GM12878 (cell line): ENCODE measurements at regions not wholly inside any gene's neighbourhood (a gene's known extent, or its start where the extent isn't known, plus 50 kb on each side); places are given as distances from the start of the nearest gene placed in this dataset.

ENCODE experiments used
- ATAC-seq: fragments of 200-7000 bp; cut with Tn5 transposase; 3 replicates; pipeline ENCODE4 v1.9.1; 2020; ENCODE audit warnings: mild to moderate bottlenecking, moderate library complexity
- BruUV-seq: library from RNA; stranded (reverse); fragments of 400-500 nt; replicated peaks from 2 replicates; lab custom pipeline; 2021; lab: Mats Ljungman, UMichigan
- CTCF ChIA-PET: fragments of 300-600 bp; sonication (Branson Sonifier 250); formaldehyde crosslinking; extraction: SDS; loops from one replicate; lab custom pipeline; 2021; ENCODE audit warnings: inconsistent platforms; lab: Yijun Ruan, JAX
- POLR2A ChIA-PET: fragments of 350-600 bp; formaldehyde crosslinking; extraction: SDS; loops from one replicate; lab custom pipeline; 2021; ENCODE audit warnings: inconsistent platforms; lab: Charles Lee
- RAD21 ChIA-PET: fragments of 300-600 bp; sonication (Branson Sonifier 250); formaldehyde crosslinking; loops from one replicate; lab custom pipeline; 2023; ENCODE audit warnings: antibody characterized with exemption; ENCODE audit not compliant: unreplicated experiment; lab: Charles Lee
- SMC1A ChIA-PET: fragments of 300-600 bp; sonication (Branson Sonifier 250); formaldehyde crosslinking; loops from one replicate; lab custom pipeline; 2023; ENCODE audit not compliant: unreplicated experiment, uncharacterized antibody; lab: Charles Lee
- DNase-seq: peaks from one replicate; pipeline ENCODE4 v3.0.0-alpha.2; 2011; ENCODE audit warnings: low read depth, low spot score
- FAIRE-seq: peaks from 3 replicates; lab custom pipeline; 2011; peaks lifted over from hg19 to GRCh38; lab: Jason Lieb, UNC
- H2AFZ ChIP-seq: 2 replicates; pipeline ENCODE4 v1.6.0; 2011; ENCODE audit warnings: low read depth, low read length, control low read depth; ENCODE audit not compliant: control insufficient read depth
- H3K27ac ChIP-seq: 2 replicates; pipeline ENCODE4 v1.5.1; 2011; ENCODE audit warnings: control low read depth; ENCODE audit not compliant: control insufficient read depth, insufficient read depth
- H3K27me3 ChIP-seq, 2 experiments: replicated peaks in 1 of 2; 2 replicates each; pipeline versions ENCODE4 v1.6.0 to v1.6.1; 2011; ENCODE audit warnings: low read length in 1 of 2; ENCODE audit not compliant: control insufficient read depth in 2 of 2, insufficient read depth in 2 of 2
- H3K36me3 ChIP-seq, 2 experiments: 2 replicates each; pipeline ENCODE4 v1.5.1; 2011; ENCODE audit warnings: low read length in 1 of 2; ENCODE audit not compliant: control insufficient read depth in 2 of 2, insufficient read depth in 2 of 2
- H3K4me1 ChIP-seq: 2 replicates; pipeline ENCODE4 v1.6.1; 2011; ENCODE audit warnings: mild to moderate bottlenecking, low read length, moderate library complexity, mixed read lengths; ENCODE audit not compliant: control insufficient read depth, insufficient read depth
- H3K4me2 ChIP-seq: 2 replicates; pipeline ENCODE4 v1.6.0; 2011; ENCODE audit warnings: control low read depth; ENCODE audit not compliant: control insufficient read depth, insufficient read depth
- H3K4me3 ChIP-seq: fragments of 200-600 bp; sonication (generic); 2 replicates; pipeline ENCODE4 v1.5.1; 2016
- H3K79me2 ChIP-seq: 2 replicates; pipeline ENCODE4 v1.6.0; 2011; ENCODE audit warnings: low read length; ENCODE audit not compliant: control insufficient read depth, insufficient read depth
- H3K9ac ChIP-seq: 2 replicates; pipeline ENCODE4 v1.8.0; 2011; ENCODE audit warnings: low read length, control low read depth, mixed read lengths; ENCODE audit not compliant: control insufficient read depth, insufficient read depth
- H3K9me3 ChIP-seq: replicated peaks from 3 replicates; pipeline ENCODE4 v1.5.1; 2011; ENCODE audit warnings: mild to moderate bottlenecking, low read length; ENCODE audit not compliant: control insufficient read depth, insufficient read depth
- H4K20me1 ChIP-seq: 2 replicates; pipeline ENCODE4 v1.6.0; 2011; ENCODE audit not compliant: control insufficient read depth, insufficient read depth
- BCLAF1 ChIP-seq: fragments of 450-650 bp; IDR thresholded peaks from 2 replicates; pipeline ENCODE4 v1.6.1; 2017; ENCODE audit warnings: antibody characterized with exemption, mild to moderate bottlenecking, moderate library complexity
- BRCA1 ChIP-seq: IDR thresholded peaks from 2 replicates; pipeline ENCODE4 v1.6.1; 2011; ENCODE audit warnings: low read depth, low read length, improper control_type of control experiment
- HCFC1 ChIP-seq: fragments of 150-350 bp; IDR thresholded peaks from 2 replicates; pipeline ENCODE4 v1.6.1; 2014; ENCODE audit warnings: low read length
- KAT2A ChIP-seq: conservative IDR thresholded peaks from 2 replicates; pipeline ENCODE4 v1.6.1; 2011; ENCODE audit warnings: low read depth, low read length; ENCODE audit not compliant: control insufficient read depth
- KDM1A ChIP-seq: fragments of 200-600 bp; sonication (generic); IDR thresholded peaks from 2 replicates; pipeline ENCODE4 v1.6.1; 2016; ENCODE audit warnings: borderline replicate concordance
- MXI1 ChIP-seq: fragments of 150-350 bp; IDR thresholded peaks from 2 replicates; pipeline ENCODE4 v1.6.1; 2011; ENCODE audit warnings: low read depth, mild to moderate bottlenecking, inconsistent platforms, low read length, improper control_type of control experiment
- NBN ChIP-seq: fragments of 450-650 bp; IDR thresholded peaks from 2 replicates; pipeline ENCODE4 v1.6.1; 2016
- NFYA ChIP-seq: IDR thresholded peaks from 2 replicates; pipeline ENCODE4 v1.6.1; 2011; ENCODE audit warnings: low read depth, mild to moderate bottlenecking, low read length, improper control_type of control experiment, borderline replicate concordance
- NR2F1 ChIP-seq: fragments of 450-650 bp; conservative IDR thresholded peaks from 2 replicates; pipeline ENCODE4 v1.6.1; 2017; ENCODE audit warnings: mild to moderate bottlenecking
- SUZ12 ChIP-seq: fragments of 200-600 bp; sonication (generic); IDR thresholded peaks from one replicate; pipeline ENCODE4 v1.6.1; 2018; ENCODE audit warnings: antibody characterized with exemption, mild to moderate bottlenecking; ENCODE audit not compliant: unreplicated experiment
- TCF3 ChIP-seq: IDR thresholded peaks from 2 replicates; pipeline ENCODE4 v1.6.1; 2012; ENCODE audit warnings: low read depth, mild to moderate bottlenecking, low read length, borderline replicate concordance; ENCODE audit not compliant: insufficient read depth
- TCF7 ChIP-seq: IDR thresholded peaks from 2 replicates; pipeline ENCODE4 v1.6.1; 2014; ENCODE audit warnings: antibody characterized with exemption, borderline replicate concordance
- WRNIP1 ChIP-seq: IDR thresholded peaks from 2 replicates; pipeline ENCODE4 v1.6.1; 2011; ENCODE audit warnings: low read depth, low read length, improper control_type of control experiment, borderline replicate concordance
- ZNF622 ChIP-seq: fragments of 450-650 bp; IDR thresholded peaks from 2 replicates; pipeline ENCODE4 v1.6.1; 2017; ENCODE audit warnings: mild to moderate bottlenecking, inconsistent platforms
- WGBS: methylation state at CpG from one replicate; pipeline ENCODE4 v1.1.6; 2016; ENCODE audit warnings: low lambda C conversion rate; ENCODE audit not compliant: insufficient replicate concordance, insufficient coverage; ENCODE audit errors: missing lambda C conversion rate; 5-methylcytosine and 5-hydroxymethylcytosine counted together
- in situ Hi-C: fragments of 300-500 bp; cut with MboI; formaldehyde crosslinking; loops from 9 replicates; pipeline ENCODE4 v1.14.3; 2018; ENCODE audit warnings: mixed read lengths
- intact Hi-C: fragments of 100-400 bp; cut with micrococcal nuclease; formaldehyde crosslinking; loops from one replicate; pipeline ENCODE4 v1.14.2; 2022; ENCODE audit not compliant: unreplicated experiment

DNA sequence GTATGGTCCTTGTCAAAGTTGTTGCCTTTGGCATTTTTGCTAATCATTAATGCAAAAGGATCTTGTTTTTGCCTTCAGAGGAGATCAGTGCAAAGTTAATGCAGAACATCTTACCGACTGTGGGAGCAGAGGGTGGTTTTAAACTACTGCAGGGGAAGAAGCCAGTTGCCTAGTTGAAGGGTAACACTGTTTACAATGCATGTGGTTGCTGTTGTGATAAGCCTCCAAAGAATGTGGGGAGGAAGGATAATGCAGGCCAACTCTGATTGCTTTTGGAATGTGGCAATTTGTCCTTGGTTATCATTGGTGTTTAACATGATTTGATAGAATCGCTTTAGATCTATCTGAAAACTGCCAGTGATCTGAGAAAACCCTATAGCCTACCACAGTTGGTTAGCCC lies 204.3 kb upstream of the TLL1 start:
- CTCF ChIA-PET, result no interaction called here
- POLR2A ChIA-PET, result no interaction called here
- in situ Hi-C loops, result no loop called here

GRCh38 chr4:165677081-165677480 lies 196.0 kb upstream of the TLL1 start:
- H3K27me3 ChIP-seq, result no peaks in the 10 kb centered on the region
- WGBS, result 23% methylated on average over 8 of the region's 8 CpGs
- H3K4me2 ChIP-seq, result no peak overlapping the region
- H3K9me3 ChIP-seq, result no peaks in the 10 kb centered on the region
- no peak overlapping the region for H3K9ac ChIP-seq
- RAD21 ChIA-PET, result no interaction called here
- in situ Hi-C loops, result no loop called here
- intact Hi-C loops, result no loop called here
- TF ChIP-seq KDM1A, result no peak
- TF ChIP-seq KAT2A, result no peak
- TF ChIP-seq WRNIP1, result no peak
- TF ChIP-seq TCF3, result no peak
- TF ChIP-seq NFYA, result no peak
- no peak for TF ChIP-seq TCF7
- no peak for TF ChIP-seq HCFC1
- TF ChIP-seq MXI1, result no peak
- no peak for TF ChIP-seq BCLAF1
- no peak for TF ChIP-seq NBN
- no peak for TF ChIP-seq SUZ12
- no peak for TF ChIP-seq NR2F1
- TF ChIP-seq BRCA1, result no peak
- H3K4me1 ChIP-seq, result no peaks in the 10 kb centered on the region
- SMC1A ChIA-PET, result no interaction called here
- CTCF ChIA-PET, result interaction anchor here (0.6 kb wide), 1 partner anchor 135 kb away, joined by 3 read pairs; no protein-coding TSS in a partner anchor
- no peak overlapping the region for H3K27ac ChIP-seq
- DNase-seq (no peak), FAIRE-seq (no peak), ATAC-seq (no peak)
- POLR2A ChIA-PET, result interaction anchor here (0.7 kb wide), 1 partner anchor 243 kb away, joined by 7 read pairs; no protein-coding TSS in a partner anchor
- H3K36me3 ChIP-seq, result no peaks in the 10 kb centered on the region
- H2AFZ ChIP-seq, result no peak overlapping the region
- no peaks in the 10 kb centered on the region for H4K20me1 ChIP-seq
- no peak overlapping the region for H3K4me3 ChIP-seq
- H3K79me2 ChIP-seq, result no peaks in the 10 kb centered on the region
- no TSS peak for BruUV-seq

More for the DNA sequence above, 204.3 kb upstream of the TLL1 start:
- WGBS, result 10% methylated on average over 2 of the region's 2 CpGs
- TF ChIP-seq ZNF622, result no peak
- RAD21 ChIA-PET, result no interaction called here
- H3K4me3 ChIP-seq, result no peak overlapping the region
- no peak for FAIRE-seq
- no peak overlapping the region for H3K9ac ChIP-seq
- H3K27me3 ChIP-seq, result no peaks in the 10 kb centered on the region
- no peaks in the 10 kb centered on the region for H3K79me2 ChIP-seq
- DNase-seq, result no peak
- no peak overlapping the region for H3K4me2 ChIP-seq
- intact Hi-C loops, result no loop called here
- no peak overlapping the region for H3K27ac ChIP-seq
- no peak overlapping the region for H2AFZ ChIP-seq
- ATAC-seq, result no peak
- H3K4me1 ChIP-seq, result no peaks in the 10 kb centered on the region
- no peaks in the 10 kb centered on the region for H4K20me1 ChIP-seq
- BruUV-seq, result no TSS peak
- H3K36me3 ChIP-seq, result no peaks in the 10 kb centered on the region
- H3K9me3 ChIP-seq, result no peaks in the 10 kb centered on the region
- SMC1A ChIA-PET, result no interaction called here
